GM10266 (cell line): ENCODE measurements at regions not wholly inside any gene's neighbourhood (a gene's known extent, or its start where the extent isn't known, plus 50 kb on each side); places are given as distances from the start of the nearest gene placed in this dataset.

Experiments
- DNase-seq: peaks from one replicate; pipeline ENCODE4 v3.0.0; 2012; ENCODE audit errors: extremely low spot score
- CTCF ChIP-seq: IDR thresholded peaks from 2 replicates; pipeline ENCODE4 v1.5.1; 2012; ENCODE audit warnings: mild to moderate bottlenecking, low read depth; ENCODE audit not compliant: control insufficient read depth, insufficient read depth; ENCODE audit errors: missing control alignments

- no peak for TF ChIP-seq CTCF
- no peak for DNase-seq
Measured at GRCh38 chr5:18403941-18404438, 769.7 kb downstream of the TAF11L14 start.

GRCh38 chr5:18420711-18421110 lies 786.5 kb downstream of the TAF11L14 start:
- DNase-seq: no peak
- TF ChIP-seq CTCF: no peak

- no peak for DNase-seq
- no peak for TF ChIP-seq CTCF
Measured at GRCh38 chr5:18433336-18433735, 799.1 kb downstream of the TAF11L14 start.

- TF ChIP-seq CTCF: no peak
- no peak for DNase-seq
Measured at GRCh38 chr5:18438126-18438525, 803.9 kb downstream of the TAF11L14 start.

GRCh38 chr5:18455521-18455920 lies 821.3 kb downstream of the TAF11L14 start:
- DNase-seq: no peak
- no peak for TF ChIP-seq CTCF

- no peak for DNase-seq
- TF ChIP-seq CTCF: no peak
Measured at GRCh38 chr5:18457255-18457654, 823.0 kb downstream of the TAF11L14 start.

GRCh38 chr5:18461766-18462165 lies 827.5 kb downstream of the TAF11L14 start:
- no peak for TF ChIP-seq CTCF
- no peak for DNase-seq
